ENCODE measurements at regions not wholly inside any gene's neighbourhood (a gene's known extent, or its start where the extent isn't known, plus 50 kb on each side); places are given as distances from the start of the nearest gene placed in this dataset.
"Not testable (repeated sequence)": the region's sequence is repeated elsewhere in the genome, so short reads cannot be mapped to it uniquely, and the experiment has no call there.

DNA sequence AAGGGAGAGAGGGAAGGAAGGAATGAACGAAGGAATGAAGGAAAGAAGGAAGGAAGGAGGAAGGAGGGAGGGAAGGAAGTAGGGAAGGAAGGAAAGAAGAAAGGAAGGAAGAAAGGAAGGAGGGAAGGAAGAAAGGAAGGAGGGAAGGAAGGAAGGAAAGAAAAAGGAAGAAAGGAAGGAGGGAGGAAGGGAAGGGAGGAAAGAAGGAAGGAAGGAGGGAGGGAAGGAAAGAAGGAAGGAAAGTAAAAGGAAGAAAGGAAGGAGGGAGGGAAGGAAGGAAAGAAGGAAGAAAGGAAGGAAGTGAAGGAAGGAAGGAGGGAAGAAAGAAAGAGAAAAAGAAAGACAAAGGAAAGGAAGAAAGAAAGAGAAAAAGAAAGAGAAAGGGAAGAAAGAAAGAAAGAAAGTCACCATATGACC lies 442.4 kb downstream of the RBFOX1 start:
- no peak for DNase-seq

DNA sequence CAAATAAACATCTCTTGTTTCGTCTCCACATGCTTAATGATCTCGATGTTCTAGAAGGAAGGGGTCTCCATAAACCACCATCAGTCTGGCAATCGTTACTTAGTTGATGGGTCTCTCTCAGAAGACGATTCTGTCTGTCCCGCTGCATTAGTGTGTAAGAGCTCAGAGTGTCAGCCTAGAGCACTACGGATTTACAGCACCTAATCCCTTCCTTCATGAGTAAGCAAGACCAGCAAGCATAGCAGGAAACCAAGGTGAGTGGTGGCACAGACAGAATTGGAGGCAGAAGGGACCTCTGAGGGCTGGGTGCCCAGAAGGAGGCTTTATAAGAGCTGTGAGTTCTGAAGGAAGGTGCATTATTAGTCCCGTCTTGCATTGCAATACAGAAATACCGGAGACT lies 440.1 kb downstream of the RBFOX1 start:
- no peak for DNase-seq

DNA sequence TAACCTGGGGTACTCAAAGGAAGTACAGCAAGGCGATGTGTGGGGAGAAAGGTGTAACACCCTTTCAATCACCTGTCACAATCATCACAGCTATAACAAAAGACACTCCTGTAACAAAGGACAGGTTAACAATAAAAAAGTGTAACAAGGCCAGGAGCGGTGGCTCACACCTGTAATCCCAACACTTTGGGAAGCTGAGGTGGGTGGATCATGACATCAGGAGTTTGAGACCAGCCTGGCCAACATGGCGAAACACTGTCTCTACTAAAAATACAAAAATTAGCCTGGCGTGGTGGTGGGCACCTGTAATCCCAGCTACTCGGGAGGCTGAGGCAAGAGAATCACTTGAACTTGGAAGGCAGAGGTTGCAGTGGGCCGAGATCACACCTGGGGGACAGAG lies 436.4 kb downstream of the RBFOX1 start:
- not testable (repeated sequence) for DNase-seq

DNA sequence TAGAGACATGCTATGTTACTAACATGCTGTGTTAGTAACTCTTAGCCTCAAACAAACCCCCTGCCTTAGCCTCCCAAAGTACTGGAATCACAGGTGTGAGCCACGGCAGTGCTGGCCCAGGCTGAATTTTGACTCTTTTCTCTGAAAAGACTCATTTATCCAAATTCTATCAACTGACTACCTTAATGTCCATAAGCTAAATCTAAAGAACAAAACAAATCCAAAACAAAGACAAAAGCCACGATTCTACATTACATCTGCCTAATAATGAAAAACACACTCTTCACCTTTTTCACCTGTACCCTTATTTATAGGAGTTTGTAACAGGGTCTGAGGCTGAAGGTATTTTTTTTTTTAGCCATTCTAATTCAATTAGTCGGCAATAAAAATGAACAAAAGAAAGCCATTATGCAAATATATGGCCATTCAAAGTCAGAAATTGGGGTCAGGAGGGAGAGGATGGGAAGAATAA lies 432.5 kb downstream of the RBFOX1 start:
- DNase-seq = no peak

DNA sequence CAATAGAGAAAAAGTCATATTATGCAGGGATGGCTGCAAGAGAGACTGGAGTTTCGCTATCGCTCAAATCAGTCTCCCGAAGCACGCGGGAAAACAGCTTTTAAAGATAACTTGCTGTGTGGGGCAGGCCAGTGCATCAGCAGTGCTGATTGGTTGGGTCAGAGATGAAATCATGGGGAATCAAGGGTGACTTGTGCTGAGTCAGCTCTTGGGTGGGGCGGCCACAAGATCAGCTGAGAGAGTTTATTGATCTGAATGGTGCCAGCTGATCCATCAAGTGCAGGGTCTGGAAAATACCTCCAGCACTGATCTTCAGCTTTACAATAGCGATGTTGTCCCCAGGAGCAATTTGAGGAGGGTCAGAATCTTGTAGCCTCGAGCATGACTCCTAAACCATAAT lies 430.5 kb downstream of the RBFOX1 start:
- no peak for DNase-seq
